ENCODE measurements at regions not wholly inside any gene's neighbourhood (a gene's known extent, or its start where the extent isn't known, plus 50 kb on each side); places are given as distances from the start of the nearest gene placed in this dataset.

DNA sequence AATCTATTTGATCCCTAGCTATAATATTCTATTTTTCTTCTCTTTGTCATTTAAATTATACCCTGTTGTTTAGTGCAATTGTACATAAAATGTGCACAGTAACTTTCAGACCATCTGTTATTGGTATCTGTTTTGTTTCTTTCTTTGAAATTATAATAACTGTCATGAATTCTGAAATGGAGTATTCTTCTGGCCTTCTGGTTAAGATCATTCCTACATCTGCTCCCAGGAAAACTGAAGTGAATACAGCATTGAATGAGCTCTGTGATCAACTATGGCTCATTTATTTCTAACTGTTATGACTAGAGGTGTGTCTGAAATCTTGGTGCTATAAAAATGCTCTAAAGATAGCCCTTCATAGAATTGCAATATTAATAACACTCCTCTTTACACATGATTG lies 788.4 kb upstream of the TMEFF2 start:
- POLR2A ChIA-PET: no interaction called here
- Mint-ChIP-seq H3K27me3 (ENCODE audit: insufficient read depth, unreplicated experiment) (no peaks in the 10 kb centered on the region), H3K27ac (ENCODE audit: unreplicated experiment) (no peak overlapping the region), H3K36me3 (ENCODE audit: insufficient read depth, unreplicated experiment) (no peaks in the 10 kb centered on the region), H3K4me1 (ENCODE audit: low read depth, unreplicated experiment) (no peaks in the 10 kb centered on the region), H3K4me3 (ENCODE audit: unreplicated experiment) (no peak overlapping the region), H3K9me3 (ENCODE audit: unreplicated experiment) (no peaks in the 10 kb centered on the region)
- intact Hi-C loops (cut with micrococcal nuclease; ENCODE audit: unreplicated experiment): no loop called here
- TF ChIP-seq, protein P1, sequence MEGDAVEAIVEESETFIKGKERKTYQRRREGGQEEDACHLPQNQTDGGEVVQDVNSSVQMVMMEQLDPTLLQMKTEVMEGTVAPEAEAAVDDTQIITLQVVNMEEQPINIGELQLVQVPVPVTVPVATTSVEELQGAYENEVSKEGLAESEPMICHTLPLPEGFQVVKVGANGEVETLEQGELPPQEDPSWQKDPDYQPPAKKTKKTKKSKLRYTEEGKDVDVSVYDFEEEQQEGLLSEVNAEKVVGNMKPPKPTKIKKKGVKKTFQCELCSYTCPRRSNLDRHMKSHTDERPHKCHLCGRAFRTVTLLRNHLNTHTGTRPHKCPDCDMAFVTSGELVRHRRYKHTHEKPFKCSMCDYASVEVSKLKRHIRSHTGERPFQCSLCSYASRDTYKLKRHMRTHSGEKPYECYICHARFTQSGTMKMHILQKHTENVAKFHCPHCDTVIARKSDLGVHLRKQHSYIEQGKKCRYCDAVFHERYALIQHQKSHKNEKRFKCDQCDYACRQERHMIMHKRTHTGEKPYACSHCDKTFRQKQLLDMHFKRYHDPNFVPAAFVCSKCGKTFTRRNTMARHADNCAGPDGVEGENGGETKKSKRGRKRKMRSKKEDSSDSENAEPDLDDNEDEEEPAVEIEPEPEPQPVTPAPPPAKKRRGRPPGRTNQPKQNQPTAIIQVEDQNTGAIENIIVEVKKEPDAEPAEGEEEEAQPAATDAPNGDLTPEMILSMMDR (IDR thresholded peaks at IDR 0.05; ENCODE audit: insufficient read depth in 1 of 2, low read depth in 1 of 2, low read length in 1 of 2, severe bottlenecking in 1 of 2, unreplicated experiment in 1 of 2): no peak
- no peak for DNase-seq
- CTCF ChIA-PET: no interaction called here
- Histone ChIP-seq H3K4me1 (no peaks in the 10 kb centered on the region), H3K9me3 (no peaks in the 10 kb centered on the region), H3K4me3 (ENCODE audit: low read depth, low read length) (no peak overlapping the region), H3K36me3 (ENCODE audit: control insufficient read depth, insufficient read depth, low read length) (no peaks in the 10 kb centered on the region), H3K27me3 (replicated peaks; ENCODE audit: control insufficient read depth, insufficient read depth, low read length) (no peaks in the 10 kb centered on the region)
- BruUV-seq (replicated peaks): no TSS peak

DNA sequence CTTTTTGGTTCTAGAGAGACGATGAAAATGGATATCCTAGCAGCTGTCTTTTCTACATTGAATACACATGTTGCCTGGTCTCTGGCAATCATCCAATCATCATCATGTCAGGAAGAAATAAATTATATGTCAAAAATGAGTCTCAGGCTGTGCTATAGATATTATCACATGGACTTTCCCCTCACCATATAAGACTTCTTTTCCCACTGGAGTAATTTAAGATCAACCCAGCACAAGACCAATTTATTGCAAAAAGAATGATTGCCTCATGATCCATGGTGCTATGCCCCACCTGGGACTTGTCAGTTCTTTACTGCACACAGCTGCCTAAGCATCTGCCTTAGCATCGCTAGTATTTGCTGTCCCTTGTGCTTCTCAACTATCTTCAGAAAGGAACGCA lies 783.7 kb upstream of the TMEFF2 start:
- H3K4me3 ChIP-seq (ENCODE audit: low read depth, low read length): no peak overlapping the region
- no peaks in the 10 kb centered on the region for H3K36me3 ChIP-seq (ENCODE audit: control insufficient read depth, insufficient read depth, low read length)
- H3K4me1 Mint-ChIP-seq (ENCODE audit: low read depth, unreplicated experiment): no peaks in the 10 kb centered on the region
- POLR2A ChIA-PET: no interaction called here
- H3K27me3 ChIP-seq (replicated peaks; ENCODE audit: control insufficient read depth, insufficient read depth, low read length): no peaks in the 10 kb centered on the region
- no TSS peak for BruUV-seq (replicated peaks)
- H3K4me3 Mint-ChIP-seq (ENCODE audit: unreplicated experiment): no peak overlapping the region
- TF ChIP-seq, protein P1 (IDR thresholded peaks at IDR 0.05; ENCODE audit: insufficient read depth in 1 of 2, low read depth in 1 of 2, low read length in 1 of 2, severe bottlenecking in 1 of 2, unreplicated experiment in 1 of 2): no peak
- H3K9me3 Mint-ChIP-seq (ENCODE audit: unreplicated experiment): no peaks in the 10 kb centered on the region
- no peaks in the 10 kb centered on the region for H3K9me3 ChIP-seq
- no peak overlapping the region for H3K27ac Mint-ChIP-seq (ENCODE audit: unreplicated experiment)
- no peaks in the 10 kb centered on the region for H3K27me3 Mint-ChIP-seq (ENCODE audit: insufficient read depth, unreplicated experiment)
- no peaks in the 10 kb centered on the region for H3K36me3 Mint-ChIP-seq (ENCODE audit: insufficient read depth, unreplicated experiment)
- CTCF ChIA-PET: no interaction called here
- no peaks in the 10 kb centered on the region for H3K4me1 ChIP-seq
- DNase-seq: no peak
- intact Hi-C loops (cut with micrococcal nuclease; ENCODE audit: unreplicated experiment): no loop called here

DNA sequence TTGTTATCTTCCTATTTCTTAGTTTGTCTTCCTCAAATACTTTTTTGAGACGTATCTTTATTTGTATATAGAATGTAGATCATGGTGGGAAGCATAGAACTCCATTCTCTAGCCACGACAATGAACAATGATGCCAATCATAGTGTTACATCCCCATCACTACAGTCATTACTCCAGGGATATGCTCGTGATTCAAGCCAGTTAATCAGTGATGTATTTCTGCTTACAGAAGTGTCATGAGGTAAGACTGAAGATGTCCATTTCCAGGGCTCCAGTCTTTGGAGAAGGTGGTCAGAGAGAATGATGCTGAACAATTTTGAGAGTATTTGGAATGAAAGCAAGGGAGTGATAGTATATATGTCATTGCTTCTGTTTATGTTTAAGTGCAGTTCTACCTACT lies 777.2 kb upstream of the TMEFF2 start:
- no peaks in the 10 kb centered on the region for H3K4me1 Mint-ChIP-seq (ENCODE audit: low read depth, unreplicated experiment)

More for the DNA sequence above, 777.2 kb upstream of the TMEFF2 start:
- TF ChIP-seq, protein P1 (IDR thresholded peaks at IDR 0.05; ENCODE audit: insufficient read depth in 1 of 2, low read depth in 1 of 2, low read length in 1 of 2, severe bottlenecking in 1 of 2, unreplicated experiment in 1 of 2): no peak
- Mint-ChIP-seq H3K27me3 (ENCODE audit: insufficient read depth, unreplicated experiment) (no peaks in the 10 kb centered on the region), H3K36me3 (ENCODE audit: insufficient read depth, unreplicated experiment) (no peaks in the 10 kb centered on the region), H3K27ac (ENCODE audit: unreplicated experiment) (no peak overlapping the region), H3K4me3 (ENCODE audit: unreplicated experiment) (no peak overlapping the region), H3K9me3 (ENCODE audit: unreplicated experiment) (no peaks in the 10 kb centered on the region)
- no peak overlapping the region for H3K4me3 ChIP-seq (ENCODE audit: low read depth, low read length)
- no peaks in the 10 kb centered on the region for H3K27me3 ChIP-seq (replicated peaks; ENCODE audit: control insufficient read depth, insufficient read depth, low read length)
- intact Hi-C loops (cut with micrococcal nuclease; ENCODE audit: unreplicated experiment): no loop called here
- H3K36me3 ChIP-seq (ENCODE audit: control insufficient read depth, insufficient read depth, low read length): no peaks in the 10 kb centered on the region
- ChIA-PET POLR2A (no interaction called here), CTCF (no interaction called here)
- no peaks in the 10 kb centered on the region for H3K4me1 ChIP-seq
- DNase-seq: no peak
- no TSS peak for BruUV-seq (replicated peaks)
- no peaks in the 10 kb centered on the region for H3K9me3 ChIP-seq
